ENCODE measurements at regions not wholly inside any gene's neighbourhood (a gene's known extent, or its start where the extent isn't known, plus 50 kb on each side); places are given as distances from the start of the nearest gene placed in this dataset.

GRCh38 chr2:123546353-123546752 lies 478.7 kb upstream of the CNTNAP5 start:
- TF ChIP-seq FOXP2 (optimal IDR thresholded peaks at IDR 0.05; ENCODE audit: borderline replicate concordance, extremely low read depth, extremely low read length, insufficient read depth) (no peak), TAF1 (IDR thresholded peaks at IDR 0.05; ENCODE audit: borderline replicate concordance, insufficient read depth, low read length) (no peak), REST (IDR thresholded peaks at IDR 0.05; ENCODE audit: insufficient read depth in 1 of 2, low read depth in 2 of 2, low read length in 2 of 2) (no peak), SIN3A (IDR thresholded peaks at IDR 0.05; ENCODE audit: borderline replicate concordance, insufficient read depth, low read length) (no peak), POLR2AphosphoS5 (IDR thresholded peaks at IDR 0.05; ENCODE audit: low read depth, low read length) (no peak)

- TF ChIP-seq FOXP2 (optimal IDR thresholded peaks at IDR 0.05; ENCODE audit: borderline replicate concordance, extremely low read depth, extremely low read length, insufficient read depth) (no peak), POLR2AphosphoS5 (IDR thresholded peaks at IDR 0.05; ENCODE audit: low read depth, low read length) (no peak), REST (IDR thresholded peaks at IDR 0.05; ENCODE audit: insufficient read depth in 1 of 2, low read depth in 2 of 2, low read length in 2 of 2) (no peak), SIN3A (IDR thresholded peaks at IDR 0.05; ENCODE audit: borderline replicate concordance, insufficient read depth, low read length) (no peak), TAF1 (IDR thresholded peaks at IDR 0.05; ENCODE audit: borderline replicate concordance, insufficient read depth, low read length) (no peak)
Observed at GRCh38 chr2:123563515-123563914, 461.6 kb upstream of the CNTNAP5 start.

GRCh38 chr2:123566291-123566946 lies 458.7 kb upstream of the CNTNAP5 start:
- TF ChIP-seq POLR2AphosphoS5 (IDR thresholded peaks at IDR 0.05; ENCODE audit: low read depth, low read length) (no peak), TAF1 (IDR thresholded peaks at IDR 0.05; ENCODE audit: borderline replicate concordance, insufficient read depth, low read length) (no peak), FOXP2 (optimal IDR thresholded peaks at IDR 0.05; ENCODE audit: borderline replicate concordance, extremely low read depth, extremely low read length, insufficient read depth) (no peak), SIN3A (IDR thresholded peaks at IDR 0.05; ENCODE audit: borderline replicate concordance, insufficient read depth, low read length) (no peak), REST (IDR thresholded peaks at IDR 0.05; ENCODE audit: insufficient read depth in 1 of 2, low read depth in 2 of 2, low read length in 2 of 2) (no peak)

GRCh38 chr2:123578016-123578415 lies 447.1 kb upstream of the CNTNAP5 start:
- TF ChIP-seq REST (IDR thresholded peaks at IDR 0.05; ENCODE audit: insufficient read depth in 1 of 2, low read depth in 2 of 2, low read length in 2 of 2), result no peak
- no peak for TF ChIP-seq FOXP2 (optimal IDR thresholded peaks at IDR 0.05; ENCODE audit: borderline replicate concordance, extremely low read depth, extremely low read length, insufficient read depth)
- TF ChIP-seq TAF1 (IDR thresholded peaks at IDR 0.05; ENCODE audit: borderline replicate concordance, insufficient read depth, low read length), result no peak
- TF ChIP-seq SIN3A (IDR thresholded peaks at IDR 0.05; ENCODE audit: borderline replicate concordance, insufficient read depth, low read length), result no peak
- TF ChIP-seq POLR2AphosphoS5 (IDR thresholded peaks at IDR 0.05; ENCODE audit: low read depth, low read length), result no peak
